GM12891 (cell line): ENCODE measurements at regions not wholly inside any gene's neighbourhood (a gene's known extent, or its start where the extent isn't known, plus 50 kb on each side); places are given as distances from the start of the nearest gene placed in this dataset.

Source experiments
- DNase-seq: peaks from one replicate; pipeline ENCODE4 v3.0.0; 2011; ENCODE audit warnings: low spot score; ENCODE audit not compliant: insufficient read length
- FAIRE-seq: peaks from 2 replicates; lab custom pipeline; 2011; peaks lifted over from hg19 to GRCh38; lab: Jason Lieb, UNC
- PAX5 ChIP-seq: IDR thresholded peaks from 2 replicates; pipeline ENCODE4 v1.6.1; 2011; ENCODE audit warnings: low read length, moderate library complexity, mild to moderate bottlenecking; ENCODE audit not compliant: insufficient read depth, severe bottlenecking
- POLR2A ChIP-seq: IDR thresholded peaks from 2 replicates; pipeline ENCODE4 v1.6.1; 2011; ENCODE audit warnings: low read depth, low read length, control low read depth
- POLR2AphosphoS5 ChIP-seq: IDR thresholded peaks from 2 replicates; pipeline ENCODE4 v1.6.1; 2011; ENCODE audit warnings: low read depth, low read length, control low read depth
- POU2F2 ChIP-seq: IDR thresholded peaks from 2 replicates; pipeline ENCODE4 v1.6.1; 2011; ENCODE audit warnings: low read depth, mild to moderate bottlenecking, control low read depth, low read length, moderate library complexity
- SPI1 ChIP-seq: IDR thresholded peaks from 2 replicates; pipeline ENCODE4 v1.6.1; 2011; ENCODE audit warnings: low read depth, low read length, control low read depth
- TAF1 ChIP-seq: IDR thresholded peaks from 2 replicates; pipeline ENCODE4 v1.6.1; 2011; ENCODE audit warnings: low read depth, low read length, control low read depth

GRCh38 chr4:180512801-180513475 is 1730.3 kb upstream of the TENM3 start:
- FAIRE-seq (no peak), DNase-seq (no peak)
- no peak for TF ChIP-seq POLR2A
- TF ChIP-seq POLR2AphosphoS5, result no peak
- no peak for TF ChIP-seq PAX5
- TF ChIP-seq POU2F2, result no peak
- TF ChIP-seq SPI1, result no peak
- TF ChIP-seq TAF1, result no peak

GRCh38 chr4:180518906-180519305 is 1724.3 kb upstream of the TENM3 start:
- no peak for TF ChIP-seq POU2F2
- no peak for TF ChIP-seq SPI1
- no peak for TF ChIP-seq TAF1
- no peak for TF ChIP-seq PAX5
- no peak for TF ChIP-seq POLR2AphosphoS5
- TF ChIP-seq POLR2A, result no peak
- FAIRE-seq (no peak), DNase-seq (no peak)

- TF ChIP-seq TAF1 (no peak), POU2F2 (no peak), SPI1 (no peak), POLR2A (no peak)
- DNase-seq (no peak), FAIRE-seq (no peak)
Measured at GRCh38 chr4:180521181-180521580, 1722.0 kb upstream of the TENM3 start.

GRCh38 chr4:180525523-180526077 is 1717.6 kb upstream of the TENM3 start:
- DNase-seq (no peak), FAIRE-seq (no peak)
- TF ChIP-seq SPI1 (no peak), POU2F2 (no peak), POLR2A (no peak), PAX5 (no peak), POLR2AphosphoS5 (no peak), TAF1 (no peak)

GRCh38 chr4:180528003-180528402 is 1715.2 kb upstream of the TENM3 start:
- FAIRE-seq, result no peak
- no peak for DNase-seq
- TF ChIP-seq SPI1 (no peak), POLR2A (no peak), POU2F2 (no peak), PAX5 (no peak)

- FAIRE-seq, result no peak
Measured at GRCh38 chr4:180530787-180531186, 1712.4 kb upstream of the TENM3 start.

GRCh38 chr4:180532691-180533090 is 1710.5 kb upstream of the TENM3 start:
- DNase-seq (no peak), FAIRE-seq (no peak)
- TF ChIP-seq POLR2A, result no peak
- no peak for TF ChIP-seq PAX5
- no peak for TF ChIP-seq TAF1
- no peak for TF ChIP-seq POLR2AphosphoS5
- no peak for TF ChIP-seq SPI1
- no peak for TF ChIP-seq POU2F2

More at GRCh38 chr4:180530787-180531186, 1712.4 kb upstream of the TENM3 start:
- no peak for DNase-seq
- no peak for TF ChIP-seq PAX5
- TF ChIP-seq TAF1, result no peak
- no peak for TF ChIP-seq SPI1
- no peak for TF ChIP-seq POU2F2
- TF ChIP-seq POLR2AphosphoS5, result no peak
- no peak for TF ChIP-seq POLR2A

- FAIRE-seq, result no peak
Measured at GRCh38 chr4:180538384-180539057, 1704.7 kb upstream of the TENM3 start.

GRCh38 chr4:180539284-180539683 is 1703.9 kb upstream of the TENM3 start:
- no peak for FAIRE-seq
- TF ChIP-seq TAF1, result no peak
- no peak for TF ChIP-seq PAX5
- TF ChIP-seq SPI1, result no peak
- no peak for TF ChIP-seq POLR2AphosphoS5
- TF ChIP-seq POU2F2, result no peak
- no peak for TF ChIP-seq POLR2A
- DNase-seq, result no peak

More at GRCh38 chr4:180538384-180539057, 1704.7 kb upstream of the TENM3 start:
- no peak for DNase-seq
- no peak for TF ChIP-seq POLR2AphosphoS5
- TF ChIP-seq TAF1, result no peak
- TF ChIP-seq POLR2A, result no peak
- TF ChIP-seq PAX5, result no peak
- no peak for TF ChIP-seq POU2F2
- no peak for TF ChIP-seq SPI1
